OCI-LY1 (cell line): ENCODE measurements at regions not wholly inside any gene's neighbourhood (a gene's known extent, or its start where the extent isn't known, plus 50 kb on each side); places are given as distances from the start of the nearest gene placed in this dataset.

Source experiments
- CTCF ChIP-seq: fragments of 200-600 bp; sonication (generic), shearing (Covaris generic); IDR thresholded peaks from 2 replicates; pipeline ENCODE4 v1.5.1; 2017; ENCODE audit warnings: mild to moderate bottlenecking, antibody characterized with exemption, low read length, moderate library complexity, mixed read lengths
- EZH2 ChIP-seq: fragments of 200-600 bp; sonication (generic), shearing (Covaris generic); IDR thresholded peaks from 2 replicates; pipeline ENCODE4 v1.8.0; 2017; ENCODE audit warnings: borderline replicate concordance, mixed run types, mild to moderate bottlenecking, antibody characterized with exemption, low read length, moderate library complexity, mixed read lengths

- TF ChIP-seq CTCF (no peak), EZH2 (no peak)
Measured at GRCh38 chr6:98039443-98039842, 756.4 kb upstream of the MMS22L start.
